ENCODE measurements at regions not wholly inside any gene's neighbourhood (a gene's known extent, or its start where the extent isn't known, plus 50 kb on each side); places are given as distances from the start of the nearest gene placed in this dataset.

- DNase-seq (no peak), ATAC-seq (no peak)
- Histone ChIP-seq H2AFZ (ENCODE audit: low read length) (no peak overlapping the region), H3K9ac (ENCODE audit: low read length) (no peak overlapping the region), H3K27me3 (ENCODE audit: low read length) (no peaks in the 10 kb centered on the region), H3K4me2 (ENCODE audit: low read length) (no peak overlapping the region), H3K79me2 (ENCODE audit: low read length) (no peaks in the 10 kb centered on the region), H3K9me3 (ENCODE audit: low read length) (no peaks in the 10 kb centered on the region), H3K9me2 (replicated peaks; ENCODE audit: low read length) (no peaks in the 10 kb centered on the region), H3K27ac (ENCODE audit: low read length) (no peak overlapping the region), H3K4me1 (ENCODE audit: insufficient read depth, low read length) (peaks cover 45% of the 10 kb centered on the region), H4K20me1 (ENCODE audit: low read length) (no peaks in the 10 kb centered on the region), H3F3A (ENCODE audit: low read length, unreplicated experiment) (no peaks in the 10 kb centered on the region), H3K4me3 (ENCODE audit: low read length) (no peak overlapping the region), H3K36me3 (ENCODE audit: low read depth, low read length) (no peaks in the 10 kb centered on the region)
- intact Hi-C loops (cut with micrococcal nuclease) = loop anchor here (5.0 kb wide), 1 partner anchor 193 kb away; the partner anchor contains the start of gene ADAM17
- no TSS peak for BruUV-seq (replicated peaks)
- CTCF ChIA-PET = no interaction called here
- TF ChIP-seq CTCF (conservative IDR thresholded peaks at IDR 0.05; ENCODE audit: low read depth, low read length) = no peak
- no peak for TF ChIP-seq EZH2phosphoT487 (IDR thresholded peaks at IDR 0.05; ENCODE audit: borderline replicate concordance, low read length)
- no peak for TF ChIP-seq EZH2 (IDR thresholded peaks at IDR 0.05; ENCODE audit: low read length, unreplicated experiment)
- POLR2A ChIA-PET (ENCODE audit: unreplicated experiment) = no interaction called here
These were observed 92.8 kb upstream of the TAF1B start for GRCh38 chr2:9750224-9751215.

- H3K4me1 ChIP-seq (ENCODE audit: insufficient read depth, low read length) = peaks cover 45% of the 10 kb centered on the region
- H3K36me3 ChIP-seq (ENCODE audit: low read depth, low read length) = no peaks in the 10 kb centered on the region
- intact Hi-C loops (cut with micrococcal nuclease) = loop anchor here (5.0 kb wide), 1 partner anchor 195 kb away; the partner anchor contains the start of gene ADAM17
- no peaks in the 10 kb centered on the region for H3K9me3 ChIP-seq (ENCODE audit: low read length)
- H3K27ac ChIP-seq (ENCODE audit: low read length) = peak overlapping the region; percentile 99; the same call in 1 of the 2 replicates
- no peak overlapping the region for H3K4me3 ChIP-seq (ENCODE audit: low read length)
- no peaks in the 10 kb centered on the region for H4K20me1 ChIP-seq (ENCODE audit: low read length)
- BruUV-seq (replicated peaks) = no TSS peak
- H3K9ac ChIP-seq (ENCODE audit: low read length) = no peak overlapping the region
- no peaks in the 10 kb centered on the region for H3K27me3 ChIP-seq (ENCODE audit: low read length)
- H3K9me2 ChIP-seq (replicated peaks; ENCODE audit: low read length) = no peaks in the 10 kb centered on the region
- TF ChIP-seq EZH2 (IDR thresholded peaks at IDR 0.05; ENCODE audit: low read length, unreplicated experiment) = no peak
- TF ChIP-seq EZH2phosphoT487 (IDR thresholded peaks at IDR 0.05; ENCODE audit: borderline replicate concordance, low read length) = no peak
- TF ChIP-seq CTCF (conservative IDR thresholded peaks at IDR 0.05; ENCODE audit: low read depth, low read length) = no peak
- no peak for DNase-seq
- H3K4me2 ChIP-seq (ENCODE audit: low read length) = no peak overlapping the region
- CTCF ChIA-PET = no interaction called here
- no peak for ATAC-seq
- H3F3A ChIP-seq (ENCODE audit: low read length, unreplicated experiment) = no peaks in the 10 kb centered on the region
- no peak overlapping the region for H2AFZ ChIP-seq (ENCODE audit: low read length)
- POLR2A ChIA-PET (ENCODE audit: unreplicated experiment) = interaction anchor here (0.5 kb wide), 1 partner anchor 546 kb away, joined by 3 read pairs; no protein-coding TSS in a partner anchor
- H3K79me2 ChIP-seq (ENCODE audit: low read length) = no peaks in the 10 kb centered on the region
These were observed 91.4 kb upstream of the TAF1B start for GRCh38 chr2:9751831-9752230.
